ENCODE measurements at regions not wholly inside any gene's neighbourhood (a gene's known extent, or its start where the extent isn't known, plus 50 kb on each side); places are given as distances from the start of the nearest gene placed in this dataset.
A peak's percentile ranks its signal among the peaks of the same experiment; 100 is the strongest.

DNA sequence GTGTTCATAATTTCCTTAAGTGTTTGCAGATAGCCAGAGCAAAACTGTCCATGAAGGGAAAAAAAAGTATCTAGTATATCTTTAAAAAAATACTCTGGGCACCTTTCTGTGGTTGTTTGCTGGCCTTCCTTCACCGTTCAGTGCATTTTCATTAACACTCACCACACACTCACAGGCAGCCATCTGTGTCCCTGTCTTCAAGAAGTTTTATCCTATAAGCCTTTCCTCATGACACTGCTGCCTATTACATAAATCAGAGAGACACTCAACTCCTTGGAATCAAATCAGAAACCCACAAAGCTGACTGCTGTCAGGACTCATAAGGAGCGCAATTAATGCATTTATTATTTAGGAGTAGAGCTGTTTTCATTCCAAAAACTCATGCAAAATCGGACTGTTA, 1720.2 kb downstream of the PCDH7 start:
- TF ChIP-seq, protein P1, sequence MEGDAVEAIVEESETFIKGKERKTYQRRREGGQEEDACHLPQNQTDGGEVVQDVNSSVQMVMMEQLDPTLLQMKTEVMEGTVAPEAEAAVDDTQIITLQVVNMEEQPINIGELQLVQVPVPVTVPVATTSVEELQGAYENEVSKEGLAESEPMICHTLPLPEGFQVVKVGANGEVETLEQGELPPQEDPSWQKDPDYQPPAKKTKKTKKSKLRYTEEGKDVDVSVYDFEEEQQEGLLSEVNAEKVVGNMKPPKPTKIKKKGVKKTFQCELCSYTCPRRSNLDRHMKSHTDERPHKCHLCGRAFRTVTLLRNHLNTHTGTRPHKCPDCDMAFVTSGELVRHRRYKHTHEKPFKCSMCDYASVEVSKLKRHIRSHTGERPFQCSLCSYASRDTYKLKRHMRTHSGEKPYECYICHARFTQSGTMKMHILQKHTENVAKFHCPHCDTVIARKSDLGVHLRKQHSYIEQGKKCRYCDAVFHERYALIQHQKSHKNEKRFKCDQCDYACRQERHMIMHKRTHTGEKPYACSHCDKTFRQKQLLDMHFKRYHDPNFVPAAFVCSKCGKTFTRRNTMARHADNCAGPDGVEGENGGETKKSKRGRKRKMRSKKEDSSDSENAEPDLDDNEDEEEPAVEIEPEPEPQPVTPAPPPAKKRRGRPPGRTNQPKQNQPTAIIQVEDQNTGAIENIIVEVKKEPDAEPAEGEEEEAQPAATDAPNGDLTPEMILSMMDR (IDR thresholded peaks at IDR 0.05; ENCODE audit: low read depth, low read length), result no peak
- H3K4me3 ChIP-seq, result no peak overlapping the region
- H3K4me1 ChIP-seq (ENCODE audit: low read depth), result no peaks in the 10 kb centered on the region
- DNase-seq (ENCODE audit: low read depth in 1 of 2, low spot score in 1 of 2), result no peak
- no peak overlapping the region for H3K27ac ChIP-seq
- H3K9me3 ChIP-seq (ENCODE audit: low read depth), result no peaks in the 10 kb centered on the region
- H3K27me3 ChIP-seq, result no peaks in the 10 kb centered on the region
- no peaks in the 10 kb centered on the region for H3K36me3 ChIP-seq

DNA sequence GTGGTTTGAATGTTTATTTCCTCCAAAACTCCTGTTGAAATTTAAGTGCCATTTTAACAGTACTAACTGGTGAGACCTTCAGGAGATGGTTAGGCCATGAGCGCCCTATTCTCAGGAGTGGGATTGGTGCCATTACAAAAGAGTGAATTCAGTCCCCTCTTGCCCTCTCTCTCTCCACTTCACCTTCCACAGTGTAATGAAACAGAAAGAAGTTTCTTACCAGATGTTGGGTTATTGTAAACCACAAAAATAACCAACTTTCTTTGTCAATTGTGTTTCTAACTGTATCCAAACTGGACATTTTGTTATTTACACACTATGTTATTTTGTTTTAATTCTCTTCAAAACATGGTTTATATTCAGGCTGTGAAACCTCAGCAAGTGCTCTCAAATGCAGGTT, 1734.3 kb downstream of the PCDH7 start:
- H3K27ac ChIP-seq, result no peak overlapping the region
- TF ChIP-seq, protein P1 (IDR thresholded peaks at IDR 0.05; ENCODE audit: low read depth, low read length), result no peak
- H3K9me3 ChIP-seq (ENCODE audit: low read depth), result no peaks in the 10 kb centered on the region
- H3K4me3 ChIP-seq, result no peak overlapping the region
- no peaks in the 10 kb centered on the region for H3K36me3 ChIP-seq
- H3K27me3 ChIP-seq, result no peaks in the 10 kb centered on the region
- DNase-seq (ENCODE audit: low read depth in 1 of 2, low spot score in 1 of 2), result no peak
- no peaks in the 10 kb centered on the region for H3K4me1 ChIP-seq (ENCODE audit: low read depth)

DNA sequence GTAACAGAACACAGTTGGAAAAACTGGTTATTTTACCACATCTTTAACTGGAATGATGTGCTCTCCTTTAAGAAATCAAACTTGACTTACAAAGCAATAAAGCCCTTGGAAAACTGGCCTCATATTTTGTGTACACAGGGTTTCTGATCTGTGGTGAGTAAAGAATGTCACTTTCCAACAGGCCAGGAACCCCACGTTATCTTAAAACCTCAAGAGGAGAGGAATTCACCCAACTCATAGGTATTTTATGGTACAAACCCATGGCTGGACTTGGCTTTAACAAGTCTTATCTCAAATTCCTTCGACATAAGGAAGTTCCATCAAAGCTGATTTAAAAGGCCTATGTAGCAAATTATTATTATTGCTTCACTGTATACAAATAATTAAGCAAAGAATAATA, 1735.1 kb downstream of the PCDH7 start:
- Histone ChIP-seq H3K4me3 (no peak overlapping the region), H3K9me3 (ENCODE audit: low read depth) (no peaks in the 10 kb centered on the region), H3K36me3 (no peaks in the 10 kb centered on the region), H3K27ac (no peak overlapping the region), H3K4me1 (ENCODE audit: low read depth) (no peaks in the 10 kb centered on the region), H3K27me3 (no peaks in the 10 kb centered on the region)
- DNase-seq (ENCODE audit: low read depth in 1 of 2, low spot score in 1 of 2), result peak in 1 of 2 donors; percentile 61
- TF ChIP-seq, protein P1 (IDR thresholded peaks at IDR 0.05; ENCODE audit: low read depth, low read length), result no peak

DNA sequence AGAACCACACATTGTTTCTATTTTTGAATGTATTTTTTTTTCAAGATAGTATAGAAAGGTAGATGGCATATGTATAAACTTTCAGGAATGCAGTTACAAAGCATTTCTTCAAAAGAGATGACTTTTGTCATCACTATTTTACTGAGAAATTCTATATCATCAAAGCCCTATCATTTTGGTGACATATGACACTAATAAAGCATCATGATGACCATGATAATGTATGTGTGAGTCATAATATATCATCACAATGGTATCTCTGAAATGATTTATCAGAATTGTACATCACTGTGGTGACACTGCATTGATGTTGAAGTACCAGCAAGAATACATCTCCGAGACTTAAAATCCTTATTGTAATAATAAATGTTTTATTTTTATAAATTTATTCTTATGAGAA, 1740.8 kb downstream of the PCDH7 start:
- no peaks in the 10 kb centered on the region for H3K9me3 ChIP-seq (ENCODE audit: low read depth)
- no peaks in the 10 kb centered on the region for H3K27me3 ChIP-seq
- no peaks in the 10 kb centered on the region for H3K4me1 ChIP-seq (ENCODE audit: low read depth)
- H3K27ac ChIP-seq, result no peak overlapping the region
- no peak for DNase-seq (ENCODE audit: low read depth in 1 of 2, low spot score in 1 of 2)
- no peak overlapping the region for H3K4me3 ChIP-seq
- no peaks in the 10 kb centered on the region for H3K36me3 ChIP-seq
- TF ChIP-seq, protein P1 (IDR thresholded peaks at IDR 0.05; ENCODE audit: low read depth, low read length), result no peak

DNA sequence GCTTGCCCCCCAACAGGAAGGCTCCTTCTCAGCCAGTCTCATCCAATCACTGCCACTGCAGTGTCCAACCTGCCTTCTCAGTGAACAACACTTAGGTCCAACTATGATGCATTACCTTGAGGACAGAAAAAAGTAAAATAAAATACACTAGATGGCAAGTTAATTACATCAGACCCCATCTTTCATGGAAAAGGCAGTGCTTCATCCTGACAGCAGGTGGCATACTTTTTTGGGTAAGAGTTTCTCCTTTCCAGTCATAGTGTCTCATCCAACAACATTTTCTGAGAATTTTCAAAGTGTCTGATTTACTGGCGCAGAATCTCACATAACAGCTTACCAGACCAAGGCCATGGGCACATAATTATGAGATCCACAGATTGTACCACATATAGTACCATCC, 1742.8 kb downstream of the PCDH7 start:
- H3K4me1 ChIP-seq (ENCODE audit: low read depth), result no peaks in the 10 kb centered on the region
- H3K36me3 ChIP-seq, result no peaks in the 10 kb centered on the region
- no peak overlapping the region for H3K4me3 ChIP-seq
- H3K9me3 ChIP-seq (ENCODE audit: low read depth), result no peaks in the 10 kb centered on the region
- H3K27ac ChIP-seq, result no peak overlapping the region
- TF ChIP-seq, protein P1 (IDR thresholded peaks at IDR 0.05; ENCODE audit: low read depth, low read length), result peak; percentile 60
- H3K27me3 ChIP-seq, result no peaks in the 10 kb centered on the region
- peak in 1 of 2 donors; percentile 49 for DNase-seq (ENCODE audit: low read depth in 1 of 2, low spot score in 1 of 2)

DNA sequence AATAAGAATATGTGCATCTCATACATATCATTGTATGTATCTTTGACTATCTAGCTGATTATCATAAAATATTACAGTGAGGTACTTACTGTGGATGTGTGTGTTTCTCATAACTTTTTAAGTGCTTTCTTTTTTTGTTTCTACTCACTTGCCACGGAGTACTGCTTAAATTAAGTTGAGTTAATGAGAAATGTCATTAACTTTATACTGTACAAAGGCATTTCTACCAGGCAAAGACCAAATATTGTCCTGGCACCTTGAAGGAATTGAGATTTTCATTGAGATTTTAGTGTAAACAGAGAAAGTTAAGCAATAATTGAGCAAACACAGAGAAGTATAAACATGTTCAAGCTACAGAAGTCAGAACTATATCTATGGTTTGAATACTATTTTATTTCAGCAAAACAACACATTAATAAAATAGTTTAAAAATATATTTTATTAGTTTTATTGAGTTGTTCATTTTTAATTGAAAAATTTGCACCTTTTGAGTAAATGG, 1750.0 kb downstream of the PCDH7 start:
- no peak overlapping the region for H3K27ac ChIP-seq
- H3K9me3 ChIP-seq (ENCODE audit: low read depth), result no peaks in the 10 kb centered on the region
- TF ChIP-seq, protein P1 (IDR thresholded peaks at IDR 0.05; ENCODE audit: low read depth, low read length), result no peak
- no peak overlapping the region for H3K4me3 ChIP-seq
- DNase-seq (ENCODE audit: low read depth in 1 of 2, low spot score in 1 of 2), result no peak
- H3K36me3 ChIP-seq, result no peaks in the 10 kb centered on the region
- H3K4me1 ChIP-seq (ENCODE audit: low read depth), result no peaks in the 10 kb centered on the region
- H3K27me3 ChIP-seq, result no peaks in the 10 kb centered on the region
